ACC112 (cell line): ENCODE measurements at regions not wholly inside any gene's neighbourhood (a gene's known extent, or its start where the extent isn't known, plus 50 kb on each side); places are given as distances from the start of the nearest gene placed in this dataset.

ENCODE experiments used
- H2AFZ ChIP-seq: fragments of 200-600 bp; sonication (generic); one replicate; pipeline ENCODE4 v1.6.0; 2017; ENCODE audit warnings: antibody characterized with exemption, low read length; ENCODE audit not compliant: unreplicated experiment
- H3K27ac ChIP-seq: fragments of 200-600 bp; sonication (generic); 2 replicates; pipeline ENCODE4 v1.5.1; 2014; ENCODE audit warnings: low read depth, mild to moderate bottlenecking, antibody characterized with exemption, low read length, moderate library complexity
- H3K27me3 ChIP-seq: fragments of 200-600 bp; sonication (generic); 2 replicates; pipeline ENCODE4 v1.6.1; 2014; ENCODE audit warnings: mild to moderate bottlenecking, antibody characterized with exemption, low read length, moderate library complexity, mixed read lengths; ENCODE audit not compliant: insufficient read depth
- H3K36me3 ChIP-seq: fragments of 200-600 bp; sonication (generic); 2 replicates; pipeline ENCODE4 v1.6.1; 2016; ENCODE audit warnings: mild to moderate bottlenecking, antibody characterized with exemption, low read length, moderate library complexity, mixed read lengths; ENCODE audit not compliant: insufficient read depth
- H3K4me1 ChIP-seq: fragments of 200-600 bp; sonication (generic); one replicate; pipeline ENCODE4 v1.6.1; 2016; ENCODE audit warnings: low read length, mixed read lengths; ENCODE audit not compliant: insufficient read depth, unreplicated experiment, control insufficient read depth
- H3K4me3 ChIP-seq: fragments of 200-600 bp; sonication (generic); 2 replicates; pipeline ENCODE4 v1.5.1; 2014; ENCODE audit warnings: mild to moderate bottlenecking, low read depth, low read length
- H3K79me2 ChIP-seq: fragments of 200-600 bp; sonication (generic); one replicate; pipeline ENCODE4 v1.6.0; 2016; ENCODE audit warnings: low read length; ENCODE audit not compliant: control insufficient read depth, unreplicated experiment, insufficient read depth

DNA sequence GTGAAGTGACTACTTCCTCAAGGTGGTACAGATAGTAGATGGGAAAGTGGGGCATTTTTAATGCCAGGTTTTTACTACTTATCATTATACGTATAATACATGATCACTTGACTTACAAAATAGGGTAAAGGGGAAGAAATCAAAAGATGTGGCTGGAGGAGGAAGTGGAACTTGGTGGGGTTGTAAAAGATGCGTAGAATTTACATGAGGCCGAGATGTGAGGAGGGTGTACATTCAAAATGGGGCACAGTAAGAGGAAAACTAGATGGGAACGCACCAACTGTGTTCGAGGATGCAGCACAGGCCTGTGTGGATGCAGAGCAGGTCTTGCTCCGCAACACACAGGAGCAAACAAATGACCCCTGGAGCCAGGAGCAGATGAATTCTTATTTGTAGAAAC, 403.3 kb downstream of the TXNL1 start:
- H3K79me2 ChIP-seq, result no peaks in the 10 kb centered on the region
- H3K27me3 ChIP-seq, result no peaks in the 10 kb centered on the region
- H3K4me3 ChIP-seq, result no peak overlapping the region
- H2AFZ ChIP-seq, result no peak overlapping the region
- H3K36me3 ChIP-seq, result no peaks in the 10 kb centered on the region
- H3K27ac ChIP-seq, result no peak overlapping the region
- peaks cover 9% of the 10 kb centered on the region for H3K4me1 ChIP-seq

DNA sequence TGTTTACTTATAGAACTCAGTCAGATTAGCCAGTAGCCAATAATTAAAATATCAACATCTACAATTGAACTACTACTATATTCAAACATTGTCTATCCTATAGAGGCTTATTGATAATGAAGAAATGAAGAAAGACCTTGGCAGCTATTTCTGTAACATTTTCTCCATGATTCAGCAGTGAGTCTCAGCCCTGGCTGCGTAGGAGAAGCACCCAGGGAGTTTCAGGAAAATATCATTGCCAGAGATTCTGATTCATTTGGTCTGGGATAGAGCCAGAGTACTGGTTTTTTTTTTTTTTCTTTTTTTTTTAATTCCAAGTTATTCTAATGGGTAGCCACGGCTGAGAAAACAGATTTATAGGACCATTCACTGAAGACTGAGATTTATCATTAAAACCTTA, 404.8 kb downstream of the TXNL1 start:
- Histone ChIP-seq H3K4me1 (peaks cover 9% of the 10 kb centered on the region), H3K36me3 (no peaks in the 10 kb centered on the region), H2AFZ (no peak overlapping the region), H3K4me3 (no peak overlapping the region), H3K79me2 (no peaks in the 10 kb centered on the region), H3K27me3 (no peaks in the 10 kb centered on the region), H3K27ac (peak overlapping the region; percentile 82)

GRCh38 chr18:56226025-56226424, 412.4 kb downstream of the TXNL1 start:
- Histone ChIP-seq H3K27ac (no peak overlapping the region), H3K79me2 (no peaks in the 10 kb centered on the region), H3K4me3 (no peak overlapping the region), H3K4me1 (no peaks in the 10 kb centered on the region), H3K36me3 (no peaks in the 10 kb centered on the region), H3K27me3 (no peaks in the 10 kb centered on the region), H2AFZ (no peak overlapping the region)

GRCh38 chr18:56224669-56225561, 413.5 kb downstream of the TXNL1 start:
- no peak overlapping the region for H3K27ac ChIP-seq

DNA sequence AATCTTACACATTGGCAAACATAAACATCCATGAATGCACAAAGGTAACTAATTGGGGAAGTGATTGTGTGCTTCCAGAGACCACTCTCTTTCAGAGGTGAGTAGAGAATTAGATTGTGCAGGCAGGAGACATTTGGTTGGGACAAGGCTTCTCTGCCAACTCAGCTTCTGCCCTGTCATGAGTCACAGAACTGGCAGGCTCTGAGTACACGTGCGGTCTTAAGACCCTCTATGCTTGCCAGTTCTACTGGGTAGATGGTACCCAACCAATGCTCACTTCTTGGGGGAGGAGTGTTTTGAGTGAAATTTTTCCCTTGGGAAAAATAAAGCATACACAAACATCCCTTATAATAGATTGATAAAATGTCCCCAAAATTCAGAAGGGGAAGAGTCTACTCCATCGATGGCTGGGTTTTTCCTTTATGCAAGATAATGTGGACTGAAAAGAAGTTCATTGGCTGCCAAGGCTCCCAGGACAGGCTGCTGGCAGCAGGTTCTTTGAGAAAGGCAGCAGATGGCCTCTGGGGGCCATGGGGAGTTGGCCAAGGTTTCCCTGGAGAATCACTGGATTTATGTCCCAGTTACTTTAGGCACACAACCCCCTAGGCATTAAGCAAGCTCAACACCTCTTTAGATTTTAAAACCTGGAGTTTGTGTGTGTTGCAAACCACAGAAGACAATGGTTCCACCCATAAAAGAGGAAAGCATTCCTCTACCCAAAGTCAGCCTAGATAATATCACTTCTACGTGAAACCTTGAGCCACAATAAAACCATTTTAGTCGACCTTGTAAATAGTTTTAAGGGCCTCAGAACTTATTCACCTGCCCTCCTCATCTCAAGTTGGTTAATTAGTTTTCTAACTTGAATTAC, 417.0 kb downstream of the TXNL1 start:
- no peak overlapping the region for H3K27ac ChIP-seq
- no peak overlapping the region for H3K4me3 ChIP-seq
- no peak overlapping the region for H2AFZ ChIP-seq
- H3K79me2 ChIP-seq, result no peaks in the 10 kb centered on the region
- H3K27me3 ChIP-seq, result no peaks in the 10 kb centered on the region
- no peaks in the 10 kb centered on the region for H3K36me3 ChIP-seq
- no peaks in the 10 kb centered on the region for H3K4me1 ChIP-seq

More at GRCh38 chr18:56224669-56225561, 413.5 kb downstream of the TXNL1 start:
- Histone ChIP-seq H3K27me3 (no peaks in the 10 kb centered on the region), H3K4me1 (no peaks in the 10 kb centered on the region), H3K36me3 (no peaks in the 10 kb centered on the region), H3K4me3 (no peak overlapping the region), H2AFZ (no peak overlapping the region), H3K79me2 (no peaks in the 10 kb centered on the region)

DNA sequence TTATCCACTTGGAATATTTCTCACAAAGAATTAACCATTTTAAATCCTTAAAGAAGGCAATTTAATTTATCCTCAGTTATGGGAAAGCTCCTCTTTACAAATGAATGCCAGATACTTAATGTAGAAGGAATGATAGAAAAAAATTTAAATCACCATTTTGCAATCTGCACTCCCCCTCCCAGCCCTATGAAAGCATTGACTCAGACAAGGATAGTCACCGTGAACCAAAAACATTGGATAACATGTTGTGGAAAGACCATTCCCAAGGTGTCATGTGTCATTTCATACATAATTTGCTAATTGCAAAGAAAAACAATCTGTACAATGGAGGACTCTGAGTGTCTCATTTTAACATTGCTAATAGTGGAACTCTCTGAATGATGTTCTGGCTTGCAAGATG, 421.0 kb downstream of the TXNL1 start:
- H3K4me1 ChIP-seq, result no peaks in the 10 kb centered on the region
- no peaks in the 10 kb centered on the region for H3K27me3 ChIP-seq
- no peak overlapping the region for H3K4me3 ChIP-seq
- H3K79me2 ChIP-seq, result no peaks in the 10 kb centered on the region
- no peaks in the 10 kb centered on the region for H3K36me3 ChIP-seq
- no peak overlapping the region for H3K27ac ChIP-seq
- no peak overlapping the region for H2AFZ ChIP-seq

GRCh38 chr18:56214706-56215105, 423.7 kb downstream of the TXNL1 start:
- Histone ChIP-seq H3K4me1 (no peaks in the 10 kb centered on the region), H2AFZ (no peak overlapping the region), H3K36me3 (no peaks in the 10 kb centered on the region), H3K4me3 (no peak overlapping the region), H3K27ac (no peak overlapping the region), H3K27me3 (no peaks in the 10 kb centered on the region), H3K79me2 (no peaks in the 10 kb centered on the region)

GRCh38 chr18:56210520-56210919, 427.9 kb downstream of the TXNL1 start:
- no peaks in the 10 kb centered on the region for H3K4me1 ChIP-seq
- H3K27ac ChIP-seq, result no peak overlapping the region

DNA sequence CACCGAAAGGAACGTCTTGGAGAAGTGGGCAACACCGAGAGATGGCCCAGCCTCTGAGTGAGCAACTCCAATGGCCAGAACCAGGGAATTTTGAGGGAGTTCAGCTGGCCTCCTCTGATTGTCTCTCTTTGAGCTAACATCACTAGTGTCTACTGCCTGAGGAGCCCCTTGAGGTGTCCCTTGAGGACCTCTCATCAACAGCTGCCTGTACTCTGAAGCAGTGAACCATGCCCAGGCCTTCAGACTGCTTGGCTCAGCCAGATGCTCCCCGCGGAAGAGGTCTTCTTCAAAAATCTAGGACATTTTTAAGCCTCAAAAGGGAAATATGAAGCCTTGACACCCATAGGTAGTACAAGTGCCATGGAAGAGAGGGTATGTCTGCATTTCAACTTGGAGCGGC, 430.4 kb downstream of the TXNL1 start:
- H3K4me3 ChIP-seq, result no peak overlapping the region
- H3K27me3 ChIP-seq, result no peaks in the 10 kb centered on the region
- H3K79me2 ChIP-seq, result no peaks in the 10 kb centered on the region
- peaks cover 2% of the 10 kb centered on the region for H3K4me1 ChIP-seq
- no peak overlapping the region for H3K27ac ChIP-seq
- no peaks in the 10 kb centered on the region for H3K36me3 ChIP-seq
- no peak overlapping the region for H2AFZ ChIP-seq

More at GRCh38 chr18:56210520-56210919, 427.9 kb downstream of the TXNL1 start:
- Histone ChIP-seq H3K79me2 (no peaks in the 10 kb centered on the region), H3K36me3 (no peaks in the 10 kb centered on the region), H2AFZ (no peak overlapping the region), H3K4me3 (no peak overlapping the region), H3K27me3 (no peaks in the 10 kb centered on the region)

DNA sequence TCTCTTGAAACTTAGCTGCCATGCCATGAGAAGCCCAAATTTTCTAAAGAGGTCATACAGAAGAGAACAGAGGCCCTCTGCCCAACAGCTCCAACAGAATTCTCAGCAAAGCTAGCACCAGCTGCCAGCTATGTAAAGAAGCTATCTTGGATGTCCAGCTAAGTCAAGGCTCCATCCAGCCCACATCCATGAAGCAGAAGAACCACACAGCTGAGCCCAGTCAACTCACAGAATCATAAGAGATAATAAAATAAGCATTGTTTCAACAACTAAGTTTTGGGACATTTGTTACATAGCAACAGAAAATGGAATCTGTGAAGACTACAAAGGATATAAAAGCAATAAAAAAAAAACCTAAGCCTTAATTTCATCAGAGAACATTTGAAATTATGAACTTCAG, 434.3 kb downstream of the TXNL1 start:
- H3K4me1 ChIP-seq, result peaks cover 32% of the 10 kb centered on the region
- H3K4me3 ChIP-seq, result no peak overlapping the region
- H2AFZ ChIP-seq, result no peak overlapping the region
- H3K27me3 ChIP-seq, result no peaks in the 10 kb centered on the region
- H3K27ac ChIP-seq, result no peak overlapping the region
- H3K36me3 ChIP-seq, result no peaks in the 10 kb centered on the region
- no peaks in the 10 kb centered on the region for H3K79me2 ChIP-seq
